Osteoblast (primary cell): ENCODE measurements at regions not wholly inside any gene's neighbourhood (a gene's known extent, or its start where the extent isn't known, plus 50 kb on each side); places are given as distances from the start of the nearest gene placed in this dataset.

ENCODE experiments used
- DNase-seq: peaks from one replicate; pipeline ENCODE4 v3.0.0; 2011; ENCODE audit warnings: low spot score, mixed read lengths; ENCODE audit not compliant: insufficient read length; ENCODE audit errors: missing footprints
- H2AFZ ChIP-seq: 2 replicates; pipeline ENCODE4 v1.6.0; 2011; ENCODE audit warnings: mild to moderate bottlenecking, low read length
- H3K27ac ChIP-seq: 2 replicates; pipeline ENCODE4 v1.5.1; 2011; ENCODE audit warnings: mild to moderate bottlenecking, low read depth, low read length, moderate library complexity
- H3K27me3 ChIP-seq: 2 replicates; pipeline ENCODE4 v1.6.0; 2012; ENCODE audit warnings: mild to moderate bottlenecking, control low read depth, inconsistent platforms, low read length, moderate library complexity; ENCODE audit not compliant: insufficient read depth
- H3K36me3 ChIP-seq: 2 replicates; pipeline ENCODE4 v1.5.1; 2011; ENCODE audit warnings: mild to moderate bottlenecking, low read length, control low read depth, moderate library complexity; ENCODE audit not compliant: insufficient read depth
- H3K4me1 ChIP-seq: 2 replicates; pipeline ENCODE4 v1.5.1; 2011; ENCODE audit warnings: mild to moderate bottlenecking, low read length, control low read depth, moderate library complexity; ENCODE audit not compliant: insufficient read depth
- H3K4me2 ChIP-seq: 2 replicates; pipeline ENCODE4 v1.6.0; 2011; ENCODE audit warnings: mild to moderate bottlenecking, low read length; ENCODE audit not compliant: insufficient read depth
- H3K4me3 ChIP-seq: fragments of 200-600 bp; sonication (generic); 3 replicates; pipeline ENCODE4 v1.5.1; 2012; ENCODE audit warnings: mild to moderate bottlenecking, low read length, inconsistent platforms; ENCODE audit not compliant: insufficient read depth
- H3K79me2 ChIP-seq: 2 replicates; pipeline ENCODE4 v1.6.0; 2012; ENCODE audit warnings: mild to moderate bottlenecking, low read length, control low read depth, inconsistent platforms; ENCODE audit not compliant: insufficient read depth
- H3K9me3 ChIP-seq: 2 replicates; pipeline ENCODE4 v1.5.1; 2011; ENCODE audit warnings: low read depth, low read length, control low read depth
- H4K20me1 ChIP-seq: 2 replicates; pipeline ENCODE4 v1.6.0; 2012; ENCODE audit warnings: mild to moderate bottlenecking, low read length, control low read depth; ENCODE audit not compliant: insufficient read depth
- TF ChIP-seq, protein P1 (sequence below): IDR thresholded peaks from 2 replicates; pipeline ENCODE4 v1.5.1; 2011; ENCODE audit warnings: mild to moderate bottlenecking, low read depth, low read length, moderate library complexity; ENCODE audit errors: extremely low read depth

DNA sequence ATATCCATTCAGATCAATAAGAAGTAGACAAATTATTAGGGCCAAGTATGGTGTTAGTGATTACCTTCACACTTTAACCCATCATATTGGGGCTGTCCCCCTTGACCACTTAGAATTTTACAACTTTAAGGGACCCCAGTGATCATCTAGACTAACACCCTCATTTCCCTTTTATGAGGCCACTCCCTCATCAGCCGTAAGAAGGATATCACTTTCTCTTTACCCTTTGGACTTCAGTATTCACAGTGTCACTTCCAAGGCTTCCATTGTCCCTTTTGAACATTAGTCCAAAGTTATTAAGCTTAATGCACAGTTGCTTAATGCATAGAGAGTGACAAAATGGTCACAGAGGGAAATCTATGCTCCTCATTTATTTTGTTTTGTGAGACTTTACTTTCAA is 172.4 kb upstream of the MPPED2 start:
- Histone ChIP-seq H3K79me2 (no peaks in the 10 kb centered on the region), H3K27me3 (no peaks in the 10 kb centered on the region), H3K36me3 (no peaks in the 10 kb centered on the region), H3K4me1 (no peaks in the 10 kb centered on the region), H2AFZ (no peak overlapping the region), H3K4me2 (no peak overlapping the region), H3K9me3 (peaks cover 1% of the 10 kb centered on the region), H3K4me3 (no peak overlapping the region), H4K20me1 (no peaks in the 10 kb centered on the region), H3K27ac (no peak overlapping the region)
- TF ChIP-seq, protein P1, sequence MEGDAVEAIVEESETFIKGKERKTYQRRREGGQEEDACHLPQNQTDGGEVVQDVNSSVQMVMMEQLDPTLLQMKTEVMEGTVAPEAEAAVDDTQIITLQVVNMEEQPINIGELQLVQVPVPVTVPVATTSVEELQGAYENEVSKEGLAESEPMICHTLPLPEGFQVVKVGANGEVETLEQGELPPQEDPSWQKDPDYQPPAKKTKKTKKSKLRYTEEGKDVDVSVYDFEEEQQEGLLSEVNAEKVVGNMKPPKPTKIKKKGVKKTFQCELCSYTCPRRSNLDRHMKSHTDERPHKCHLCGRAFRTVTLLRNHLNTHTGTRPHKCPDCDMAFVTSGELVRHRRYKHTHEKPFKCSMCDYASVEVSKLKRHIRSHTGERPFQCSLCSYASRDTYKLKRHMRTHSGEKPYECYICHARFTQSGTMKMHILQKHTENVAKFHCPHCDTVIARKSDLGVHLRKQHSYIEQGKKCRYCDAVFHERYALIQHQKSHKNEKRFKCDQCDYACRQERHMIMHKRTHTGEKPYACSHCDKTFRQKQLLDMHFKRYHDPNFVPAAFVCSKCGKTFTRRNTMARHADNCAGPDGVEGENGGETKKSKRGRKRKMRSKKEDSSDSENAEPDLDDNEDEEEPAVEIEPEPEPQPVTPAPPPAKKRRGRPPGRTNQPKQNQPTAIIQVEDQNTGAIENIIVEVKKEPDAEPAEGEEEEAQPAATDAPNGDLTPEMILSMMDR = no peak
- no peak for DNase-seq

DNA sequence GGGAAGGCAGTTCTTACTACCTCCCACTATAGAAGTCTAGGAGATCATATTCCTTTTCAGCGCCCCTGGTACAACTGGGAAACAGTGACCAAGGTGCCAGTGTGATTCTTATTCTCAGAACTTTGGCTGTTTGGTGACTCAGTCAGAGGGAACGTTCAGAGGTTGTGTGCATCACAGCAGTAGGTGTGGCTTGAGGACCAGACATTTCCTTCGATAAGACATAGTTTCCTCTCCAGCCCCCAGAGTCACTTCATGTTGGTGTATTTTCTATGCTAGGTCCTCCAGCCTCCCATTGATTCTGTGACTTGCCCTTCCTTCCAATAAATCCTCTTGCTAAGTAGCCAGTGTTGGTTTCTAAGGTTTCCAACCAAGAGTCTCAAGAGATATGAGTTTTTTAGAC is 171.9 kb upstream of the MPPED2 start:
- no peak overlapping the region for H2AFZ ChIP-seq
- H3K36me3 ChIP-seq = no peaks in the 10 kb centered on the region
- no peaks in the 10 kb centered on the region for H4K20me1 ChIP-seq
- H3K79me2 ChIP-seq = no peaks in the 10 kb centered on the region
- no peak overlapping the region for H3K27ac ChIP-seq
- peaks cover 1% of the 10 kb centered on the region for H3K9me3 ChIP-seq
- H3K27me3 ChIP-seq = no peaks in the 10 kb centered on the region
- no peak for DNase-seq
- H3K4me2 ChIP-seq = no peak overlapping the region
- H3K4me3 ChIP-seq = no peak overlapping the region
- TF ChIP-seq, protein P1 = no peak
- H3K4me1 ChIP-seq = no peaks in the 10 kb centered on the region

DNA sequence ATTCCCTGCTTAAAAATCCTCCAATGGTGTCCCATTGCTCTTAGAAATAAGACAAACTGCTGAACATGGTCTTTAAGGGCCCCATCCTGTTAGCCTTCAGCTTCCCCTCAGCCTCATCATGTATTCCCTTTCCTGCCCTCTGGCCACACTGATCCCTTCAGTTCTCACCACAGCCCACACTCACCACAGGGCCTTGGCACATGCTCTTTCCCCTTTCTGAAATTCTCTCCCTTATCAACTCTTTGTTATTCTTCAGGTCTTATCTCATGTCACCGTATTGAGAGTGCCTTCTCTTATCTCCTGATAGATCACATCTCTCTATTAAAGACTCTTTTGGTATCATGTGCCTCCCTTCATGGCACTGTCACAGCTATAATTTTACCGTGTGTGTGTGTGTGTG is 167.8 kb upstream of the MPPED2 start:
- Histone ChIP-seq H3K27ac (no peak overlapping the region), H3K27me3 (no peaks in the 10 kb centered on the region), H3K79me2 (no peaks in the 10 kb centered on the region), H3K4me2 (no peak overlapping the region), H3K4me3 (no peak overlapping the region), H3K4me1 (no peaks in the 10 kb centered on the region), H3K9me3 (peaks cover 3% of the 10 kb centered on the region), H2AFZ (no peak overlapping the region), H3K36me3 (no peaks in the 10 kb centered on the region), H4K20me1 (no peaks in the 10 kb centered on the region)
- TF ChIP-seq, protein P1 = no peak
- no peak for DNase-seq

DNA sequence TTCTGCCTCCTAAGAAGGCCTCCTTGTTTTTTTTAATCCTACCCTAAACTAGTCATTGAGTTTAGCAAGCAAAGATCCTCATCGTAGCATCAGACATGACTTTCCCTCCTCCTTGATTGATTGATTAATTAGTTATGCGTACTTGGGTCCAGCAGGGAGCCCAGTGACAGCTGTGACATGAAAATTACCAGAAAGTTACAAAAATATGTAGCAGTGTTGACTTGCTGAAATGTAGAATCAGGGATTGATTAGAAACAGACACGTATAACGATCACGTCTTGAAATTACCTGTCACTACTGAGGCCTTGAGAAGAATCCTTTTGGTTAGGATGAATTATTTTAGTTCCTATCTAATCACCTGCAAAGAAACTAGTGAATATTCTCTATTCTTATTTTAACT is 167.4 kb upstream of the MPPED2 start:
- Histone ChIP-seq H3K4me1 (no peaks in the 10 kb centered on the region), H2AFZ (no peak overlapping the region), H3K27ac (no peak overlapping the region), H3K36me3 (no peaks in the 10 kb centered on the region), H3K4me2 (no peak overlapping the region), H3K79me2 (no peaks in the 10 kb centered on the region), H3K9me3 (peaks cover 3% of the 10 kb centered on the region), H4K20me1 (no peaks in the 10 kb centered on the region), H3K4me3 (no peak overlapping the region), H3K27me3 (no peaks in the 10 kb centered on the region)
- TF ChIP-seq, protein P1 = no peak
- no peak for DNase-seq
